ENCODE measurements at regions not wholly inside any gene's neighbourhood (a gene's known extent, or its start where the extent isn't known, plus 50 kb on each side); places are given as distances from the start of the nearest gene placed in this dataset.

- Histone ChIP-seq H3K27me3 (no peaks in the 10 kb centered on the region), H3K4me1 (no peaks in the 10 kb centered on the region), H3K9me3 (no peaks in the 10 kb centered on the region), H3K36me3 (no peaks in the 10 kb centered on the region), H3K4me3 (no peak overlapping the region), H3K27ac (no peak overlapping the region)
- ATAC-seq = peak; percentile 94
- intact Hi-C loops (cut with DNase I) = no loop called here
- TF ChIP-seq, protein P1, sequence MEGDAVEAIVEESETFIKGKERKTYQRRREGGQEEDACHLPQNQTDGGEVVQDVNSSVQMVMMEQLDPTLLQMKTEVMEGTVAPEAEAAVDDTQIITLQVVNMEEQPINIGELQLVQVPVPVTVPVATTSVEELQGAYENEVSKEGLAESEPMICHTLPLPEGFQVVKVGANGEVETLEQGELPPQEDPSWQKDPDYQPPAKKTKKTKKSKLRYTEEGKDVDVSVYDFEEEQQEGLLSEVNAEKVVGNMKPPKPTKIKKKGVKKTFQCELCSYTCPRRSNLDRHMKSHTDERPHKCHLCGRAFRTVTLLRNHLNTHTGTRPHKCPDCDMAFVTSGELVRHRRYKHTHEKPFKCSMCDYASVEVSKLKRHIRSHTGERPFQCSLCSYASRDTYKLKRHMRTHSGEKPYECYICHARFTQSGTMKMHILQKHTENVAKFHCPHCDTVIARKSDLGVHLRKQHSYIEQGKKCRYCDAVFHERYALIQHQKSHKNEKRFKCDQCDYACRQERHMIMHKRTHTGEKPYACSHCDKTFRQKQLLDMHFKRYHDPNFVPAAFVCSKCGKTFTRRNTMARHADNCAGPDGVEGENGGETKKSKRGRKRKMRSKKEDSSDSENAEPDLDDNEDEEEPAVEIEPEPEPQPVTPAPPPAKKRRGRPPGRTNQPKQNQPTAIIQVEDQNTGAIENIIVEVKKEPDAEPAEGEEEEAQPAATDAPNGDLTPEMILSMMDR (IDR thresholded peaks at IDR 0.05) = peak; percentile 70
- DNase-seq = peak in 3 of 4 donors; percentile 48 to 80 (median 61)
Observed at GRCh38 chr11:88016392-88017170, 158.7 kb downstream of the RAB38 start.

- TF ChIP-seq, protein P1 (IDR thresholded peaks at IDR 0.05) = no peak
- ATAC-seq = peak; percentile 33
Observed at GRCh38 chr11:88015170-88015569, 160.1 kb downstream of the RAB38 start.

GRCh38 chr11:88013508-88014065 lies 161.7 kb downstream of the RAB38 start:
- H3K27me3 ChIP-seq = no peaks in the 10 kb centered on the region
- H3K4me3 ChIP-seq = no peak overlapping the region
- ATAC-seq (no peak), DNase-seq (no peak)
- no peaks in the 10 kb centered on the region for H3K9me3 ChIP-seq
- intact Hi-C loops (cut with DNase I) = no loop called here
- H3K4me1 ChIP-seq = no peaks in the 10 kb centered on the region
- H3K36me3 ChIP-seq = no peaks in the 10 kb centered on the region
- H3K27ac ChIP-seq = no peak overlapping the region
- TF ChIP-seq, protein P1 (IDR thresholded peaks at IDR 0.05) = no peak

More at GRCh38 chr11:88015170-88015569, 160.1 kb downstream of the RAB38 start:
- DNase-seq = no peak
- H3K9me3 ChIP-seq = no peaks in the 10 kb centered on the region
- intact Hi-C loops (cut with DNase I) = no loop called here
- no peaks in the 10 kb centered on the region for H3K36me3 ChIP-seq
- H3K27ac ChIP-seq = no peak overlapping the region
- no peaks in the 10 kb centered on the region for H3K4me1 ChIP-seq
- no peak overlapping the region for H3K4me3 ChIP-seq
- no peaks in the 10 kb centered on the region for H3K27me3 ChIP-seq

GRCh38 chr11:88012456-88012855 lies 162.8 kb downstream of the RAB38 start:
- Histone ChIP-seq H3K27me3 (no peaks in the 10 kb centered on the region), H3K27ac (no peak overlapping the region), H3K4me3 (no peak overlapping the region), H3K9me3 (no peaks in the 10 kb centered on the region), H3K4me1 (no peaks in the 10 kb centered on the region), H3K36me3 (no peaks in the 10 kb centered on the region)
- DNase-seq (no peak), ATAC-seq (no peak)
- TF ChIP-seq, protein P1 (IDR thresholded peaks at IDR 0.05) = no peak
- intact Hi-C loops (cut with DNase I) = no loop called here

GRCh38 chr11:87976009-87976408 lies 199.2 kb downstream of the RAB38 start:
- Histone ChIP-seq H3K4me1 (no peaks in the 10 kb centered on the region), H3K4me3 (no peak overlapping the region), H3K27me3 (no peaks in the 10 kb centered on the region), H3K9me3 (no peaks in the 10 kb centered on the region), H3K36me3 (no peaks in the 10 kb centered on the region), H3K27ac (no peak overlapping the region)
- intact Hi-C loops (cut with DNase I) = no loop called here
- no peak for DNase-seq
- ATAC-seq = no peak
- TF ChIP-seq, protein P1 (IDR thresholded peaks at IDR 0.05) = no peak
